GM12878 (cell line): ENCODE measurements at regions not wholly inside any gene's neighbourhood (a gene's known extent, or its start where the extent isn't known, plus 50 kb on each side); places are given as distances from the start of the nearest gene placed in this dataset.

Source experiments
- ATAC-seq: fragments of 200-7000 bp; cut with Tn5 transposase; 3 replicates; pipeline ENCODE4 v1.9.1; 2020; ENCODE audit warnings: mild to moderate bottlenecking, moderate library complexity
- BruUV-seq: library from RNA; stranded (reverse); fragments of 400-500 nt; replicated peaks from 2 replicates; lab custom pipeline; 2021; lab: Mats Ljungman, UMichigan
- CTCF ChIA-PET: fragments of 300-600 bp; sonication (Branson Sonifier 250); formaldehyde crosslinking; extraction: SDS; loops from one replicate; lab custom pipeline; 2021; ENCODE audit warnings: inconsistent platforms; lab: Yijun Ruan, JAX
- POLR2A ChIA-PET: fragments of 350-600 bp; formaldehyde crosslinking; extraction: SDS; loops from one replicate; lab custom pipeline; 2021; ENCODE audit warnings: inconsistent platforms; lab: Charles Lee
- RAD21 ChIA-PET: fragments of 300-600 bp; sonication (Branson Sonifier 250); formaldehyde crosslinking; loops from one replicate; lab custom pipeline; 2023; ENCODE audit warnings: antibody characterized with exemption; ENCODE audit not compliant: unreplicated experiment; lab: Charles Lee
- SMC1A ChIA-PET: fragments of 300-600 bp; sonication (Branson Sonifier 250); formaldehyde crosslinking; loops from one replicate; lab custom pipeline; 2023; ENCODE audit not compliant: unreplicated experiment, uncharacterized antibody; lab: Charles Lee
- DNase-seq: peaks from one replicate; pipeline ENCODE4 v3.0.0-alpha.2; 2011; ENCODE audit warnings: low read depth, low spot score
- FAIRE-seq: peaks from 3 replicates; lab custom pipeline; 2011; peaks lifted over from hg19 to GRCh38; lab: Jason Lieb, UNC
- H2AFZ ChIP-seq: 2 replicates; pipeline ENCODE4 v1.6.0; 2011; ENCODE audit warnings: low read depth, low read length, control low read depth; ENCODE audit not compliant: control insufficient read depth
- H3K27ac ChIP-seq: 2 replicates; pipeline ENCODE4 v1.5.1; 2011; ENCODE audit warnings: control low read depth; ENCODE audit not compliant: control insufficient read depth, insufficient read depth
- H3K27me3 ChIP-seq, 2 experiments: replicated peaks in 1 of 2; 2 replicates each; pipeline versions ENCODE4 v1.6.0 to v1.6.1; 2011; ENCODE audit warnings: low read length in 1 of 2; ENCODE audit not compliant: control insufficient read depth in 2 of 2, insufficient read depth in 2 of 2
- H3K36me3 ChIP-seq, 2 experiments: 2 replicates each; pipeline ENCODE4 v1.5.1; 2011; ENCODE audit warnings: low read length in 1 of 2; ENCODE audit not compliant: control insufficient read depth in 2 of 2, insufficient read depth in 2 of 2
- H3K4me1 ChIP-seq: 2 replicates; pipeline ENCODE4 v1.6.1; 2011; ENCODE audit warnings: mild to moderate bottlenecking, low read length, moderate library complexity, mixed read lengths; ENCODE audit not compliant: control insufficient read depth, insufficient read depth
- H3K4me2 ChIP-seq: 2 replicates; pipeline ENCODE4 v1.6.0; 2011; ENCODE audit warnings: control low read depth; ENCODE audit not compliant: control insufficient read depth, insufficient read depth
- H3K4me3 ChIP-seq: fragments of 200-600 bp; sonication (generic); 2 replicates; pipeline ENCODE4 v1.5.1; 2016
- H3K79me2 ChIP-seq: 2 replicates; pipeline ENCODE4 v1.6.0; 2011; ENCODE audit warnings: low read length; ENCODE audit not compliant: control insufficient read depth, insufficient read depth
- H3K9ac ChIP-seq: 2 replicates; pipeline ENCODE4 v1.8.0; 2011; ENCODE audit warnings: low read length, control low read depth, mixed read lengths; ENCODE audit not compliant: control insufficient read depth, insufficient read depth
- H3K9me3 ChIP-seq: replicated peaks from 3 replicates; pipeline ENCODE4 v1.5.1; 2011; ENCODE audit warnings: mild to moderate bottlenecking, low read length; ENCODE audit not compliant: control insufficient read depth, insufficient read depth
- H4K20me1 ChIP-seq: 2 replicates; pipeline ENCODE4 v1.6.0; 2011; ENCODE audit not compliant: control insufficient read depth, insufficient read depth
- MEF2A ChIP-seq: IDR thresholded peaks from 2 replicates; pipeline ENCODE4 v1.6.1; 2011; ENCODE audit warnings: low read depth, mild to moderate bottlenecking, low read length, moderate library complexity; ENCODE audit not compliant: insufficient read depth
- PKNOX1 ChIP-seq: fragments of 450-650 bp; IDR thresholded peaks from 2 replicates; pipeline ENCODE4 v1.6.1; 2016; ENCODE audit warnings: mild to moderate bottlenecking
- ZNF207 ChIP-seq: fragments of 450-650 bp; IDR thresholded peaks from 2 replicates; pipeline ENCODE4 v1.6.1; 2014; ENCODE audit warnings: antibody characterized with exemption, mild to moderate bottlenecking, borderline replicate concordance
- ZNF274 ChIP-seq: IDR thresholded peaks from one replicate; pipeline ENCODE4 v1.8.0; 2011; ENCODE audit not compliant: insufficient read length, insufficient read depth
- WGBS: methylation state at CpG from one replicate; pipeline ENCODE4 v1.1.6; 2016; ENCODE audit warnings: low lambda C conversion rate; ENCODE audit not compliant: insufficient replicate concordance, insufficient coverage; ENCODE audit errors: missing lambda C conversion rate; 5-methylcytosine and 5-hydroxymethylcytosine counted together
- in situ Hi-C: fragments of 300-500 bp; cut with MboI; formaldehyde crosslinking; loops from 9 replicates; pipeline ENCODE4 v1.14.3; 2018; ENCODE audit warnings: mixed read lengths
- intact Hi-C: fragments of 100-400 bp; cut with micrococcal nuclease; formaldehyde crosslinking; loops from one replicate; pipeline ENCODE4 v1.14.2; 2022; ENCODE audit not compliant: unreplicated experiment

GRCh38 chr11:29032384-29033149, 924.4 kb downstream of the METTL15 start (continued):
- no peak for TF ChIP-seq ZNF207

GRCh38 chr11:29029452-29029851, 921.3 kb downstream of the METTL15 start:
- H3K9me3 ChIP-seq: no peaks in the 10 kb centered on the region
- RAD21 ChIA-PET: no interaction called here
- no peak overlapping the region for H3K4me2 ChIP-seq
- ATAC-seq (no peak), DNase-seq (no peak), FAIRE-seq (no peak)
- CTCF ChIA-PET: interaction anchor here (0.6 to 0.7 kb wide), 2 partner anchors 10 to 115 kb away, joined by 3 read pairs; no protein-coding TSS in a partner anchor
- no peaks in the 10 kb centered on the region for H3K27me3 ChIP-seq
- POLR2A ChIA-PET: no interaction called here
- intact Hi-C loops (loop anchor here (10.0 kb wide), 1 partner anchor 1335 kb away; no protein-coding TSS in a partner anchor), in situ Hi-C loops (no loop called here)
- H3K9ac ChIP-seq: no peak overlapping the region
- WGBS: 0% methylated on average over 2 of the region's 2 CpGs
- no peaks in the 10 kb centered on the region for H3K36me3 ChIP-seq
- no peaks in the 10 kb centered on the region for H3K79me2 ChIP-seq
- H2AFZ ChIP-seq: no peak overlapping the region
- H3K4me1 ChIP-seq: no peaks in the 10 kb centered on the region
- H3K27ac ChIP-seq: no peak overlapping the region
- TF ChIP-seq MEF2A (no peak), ZNF274 (no peak), PKNOX1 (no peak)
- SMC1A ChIA-PET: no interaction called here
- no peaks in the 10 kb centered on the region for H4K20me1 ChIP-seq
- no TSS peak for BruUV-seq
- no peak overlapping the region for H3K4me3 ChIP-seq
